HK-2 (cell line): ENCODE measurements at regions not wholly inside any gene's neighbourhood (a gene's known extent, or its start where the extent isn't known, plus 50 kb on each side); places are given as distances from the start of the nearest gene placed in this dataset.
A peak's percentile ranks its signal among the peaks of the same experiment; 100 is the strongest.
"Not testable (repeated sequence)": the region's sequence is repeated elsewhere in the genome, so short reads cannot be mapped to it uniquely, and the experiment has no call there.

ENCODE experiments used
- DNase-seq: peaks from one replicate; pipeline ENCODE4 v3.0.0-alpha.2; 2018; ENCODE audit not compliant: unreplicated experiment

DNA sequence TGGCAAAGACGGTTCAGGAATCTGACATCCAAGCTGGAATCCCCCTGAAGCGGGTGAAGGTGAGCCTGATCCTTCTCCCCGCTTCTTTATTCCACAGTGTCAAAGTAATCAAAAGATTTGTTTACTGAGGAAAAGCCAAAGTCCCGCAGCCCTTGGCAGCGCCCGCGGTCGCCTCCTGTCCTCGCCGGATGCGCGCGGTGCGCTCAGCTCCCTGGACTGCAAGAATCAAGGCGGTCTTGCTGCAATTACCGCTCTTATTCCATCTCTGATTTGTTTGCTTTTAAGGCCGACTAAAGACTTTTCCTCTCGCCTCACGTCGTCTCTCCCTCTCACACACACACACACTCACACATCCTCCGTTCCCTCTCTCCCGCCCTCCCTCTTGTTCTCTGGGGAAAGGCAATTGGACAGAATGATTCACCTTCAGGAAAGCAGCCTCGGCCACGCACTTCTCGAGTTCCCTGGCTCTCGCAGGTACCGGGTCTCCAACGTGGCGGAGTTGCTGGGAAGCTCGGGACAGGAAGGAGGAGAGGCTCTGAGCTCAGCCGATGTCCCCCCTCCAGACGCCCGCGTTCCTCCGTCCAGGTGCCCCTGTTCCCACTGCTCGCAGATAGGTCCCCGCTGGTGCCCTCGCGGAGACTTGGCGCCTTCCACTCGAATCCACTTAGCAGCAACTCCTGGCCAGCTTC is 68.6 kb upstream of the USP15 start:
- DNase-seq, result peak; percentile 20

GRCh38 chr12:62192180-62192902 is 67.9 kb upstream of the USP15 start:
- peak; percentile 49 for DNase-seq

GRCh38 chr12:62192903-62193250 is 67.3 kb upstream of the USP15 start:
- no peak for DNase-seq

- no peak for DNase-seq
Measured at GRCh38 chr12:62194031-62194430, 66.2 kb upstream of the USP15 start.

GRCh38 chr12:62194616-62195015 is 65.6 kb upstream of the USP15 start:
- no peak for DNase-seq

DNA sequence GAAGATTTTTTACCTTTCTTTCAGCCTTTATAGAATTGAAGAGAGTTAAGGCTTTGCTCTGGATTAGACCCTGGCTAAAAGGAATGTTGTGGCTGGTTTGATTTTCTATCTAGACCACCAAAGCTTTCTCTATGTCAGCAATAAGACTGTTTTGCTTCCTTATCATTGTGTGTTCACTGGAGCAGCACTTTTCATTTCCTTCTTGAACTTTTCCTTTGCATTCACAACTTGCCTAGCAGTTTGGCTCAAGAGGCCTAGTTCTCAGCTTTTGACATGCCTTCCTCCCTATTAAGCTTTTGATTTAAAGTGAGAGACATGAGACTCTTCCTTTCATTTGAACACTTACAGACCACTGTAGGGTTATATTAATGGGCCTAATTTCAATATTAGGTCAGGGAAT is 64.1 kb upstream of the USP15 start:
- no peak for DNase-seq

GRCh38 chr12:62202861-62203260 is 57.3 kb upstream of the USP15 start:
- DNase-seq, result not testable (repeated sequence)

GRCh38 chr12:62205346-62205745 is 54.9 kb upstream of the USP15 start:
- no peak for DNase-seq

DNA sequence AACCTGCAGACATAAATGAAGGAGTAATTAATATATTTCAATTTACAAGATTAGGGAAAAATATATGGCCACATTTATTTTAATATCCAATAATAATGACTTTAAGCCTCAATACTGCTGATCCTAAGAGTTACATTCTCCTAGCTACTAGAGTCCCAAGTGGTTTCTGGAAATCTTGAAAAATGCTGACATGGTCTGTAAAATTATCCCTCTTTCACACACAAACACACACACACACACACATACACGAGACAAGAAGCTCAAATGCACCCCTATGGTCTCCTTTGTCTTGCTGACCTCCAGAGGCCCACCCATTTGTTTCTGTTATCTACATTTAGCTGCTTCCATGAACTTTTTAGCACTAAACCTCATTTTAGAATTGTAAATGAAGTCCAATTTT is 53.0 kb upstream of the USP15 start:
- no peak for DNase-seq
